ENCODE measurements at regions not wholly inside any gene's neighbourhood (a gene's known extent, or its start where the extent isn't known, plus 50 kb on each side); places are given as distances from the start of the nearest gene placed in this dataset.
A peak's percentile ranks its signal among the peaks of the same experiment; 100 is the strongest.

DNA sequence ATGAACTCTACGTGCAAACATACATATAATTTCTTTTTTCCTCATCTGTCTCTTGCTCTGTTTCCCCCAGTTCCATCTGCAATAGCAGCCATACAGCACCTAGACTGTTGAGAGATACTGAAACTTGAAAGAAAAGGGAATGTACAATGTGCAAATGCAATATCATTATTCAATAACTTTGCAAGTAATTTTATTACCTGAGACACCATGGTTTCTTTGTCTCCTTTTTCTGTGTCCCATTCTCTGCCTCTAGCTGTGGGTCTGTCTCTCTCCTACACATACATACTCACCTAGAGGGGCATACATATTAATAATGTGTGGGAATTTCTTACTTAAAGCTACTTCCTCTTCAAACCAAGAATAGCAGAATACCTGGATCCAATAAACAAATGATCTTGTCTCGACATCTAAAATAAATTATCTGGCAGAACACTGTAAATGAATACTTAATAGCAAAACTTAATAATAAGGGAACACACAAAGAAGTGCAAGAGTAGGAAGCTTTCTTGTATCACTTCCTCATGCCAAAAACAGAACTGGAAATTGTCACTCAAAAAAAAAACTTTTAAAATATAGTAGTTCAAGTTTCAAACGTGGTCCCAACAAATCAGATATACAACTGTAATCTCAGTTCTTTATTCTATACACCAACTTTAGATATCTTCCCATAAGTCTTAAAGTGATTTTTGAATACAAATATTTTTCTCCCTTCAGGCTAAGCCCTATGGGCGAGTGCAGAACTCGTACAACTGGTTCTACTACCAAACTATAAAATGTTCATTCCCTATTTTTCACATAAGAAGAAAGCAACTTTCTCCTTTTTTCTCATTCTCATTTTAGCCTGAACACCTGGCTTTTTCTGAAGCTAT lies 194.6 kb downstream of the NRIP1 start:
- no peak for DNase-seq

- no peak for DNase-seq
These were observed 197.7 kb downstream of the NRIP1 start for GRCh38 chr21:14866859-14867765.

DNA sequence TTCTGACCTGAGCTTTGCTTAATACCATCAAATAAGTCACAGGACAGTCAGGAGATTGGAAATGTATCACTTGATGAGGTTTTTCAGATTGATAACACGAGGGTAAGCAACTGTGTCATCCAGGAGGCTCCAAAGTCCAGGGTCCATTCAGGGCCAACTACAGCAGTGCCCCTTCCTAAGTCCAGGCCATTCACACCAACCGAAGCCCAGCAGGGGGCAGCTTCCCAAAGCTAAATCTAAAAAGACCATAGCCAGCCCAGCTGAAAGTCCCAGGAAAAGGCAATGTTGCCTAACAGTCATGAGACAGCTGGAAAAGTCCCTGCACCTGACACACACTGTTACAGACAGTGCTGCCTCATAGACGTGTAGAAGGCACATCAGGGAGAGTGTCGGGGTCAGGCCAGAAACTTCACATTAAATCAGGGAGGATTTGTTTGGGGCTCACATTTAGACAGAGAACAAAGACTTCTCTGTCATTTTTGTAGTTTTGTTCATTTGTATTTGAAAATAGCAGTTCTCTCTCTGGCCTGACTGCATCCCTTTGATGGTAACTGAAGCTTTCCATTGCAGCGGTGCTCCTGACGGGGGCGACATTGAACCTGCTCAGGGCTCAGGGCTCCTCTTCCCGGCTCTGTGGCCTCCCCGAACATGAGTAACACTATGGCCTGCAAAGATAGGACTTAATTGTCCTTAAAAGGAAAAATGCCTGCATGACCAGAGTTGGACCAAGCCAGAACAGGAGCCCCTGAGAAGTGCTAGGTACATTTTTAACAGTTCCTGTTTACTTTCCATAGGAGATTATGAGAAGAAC lies 200.4 kb downstream of the NRIP1 start:
- peak; percentile 68 for DNase-seq

DNA sequence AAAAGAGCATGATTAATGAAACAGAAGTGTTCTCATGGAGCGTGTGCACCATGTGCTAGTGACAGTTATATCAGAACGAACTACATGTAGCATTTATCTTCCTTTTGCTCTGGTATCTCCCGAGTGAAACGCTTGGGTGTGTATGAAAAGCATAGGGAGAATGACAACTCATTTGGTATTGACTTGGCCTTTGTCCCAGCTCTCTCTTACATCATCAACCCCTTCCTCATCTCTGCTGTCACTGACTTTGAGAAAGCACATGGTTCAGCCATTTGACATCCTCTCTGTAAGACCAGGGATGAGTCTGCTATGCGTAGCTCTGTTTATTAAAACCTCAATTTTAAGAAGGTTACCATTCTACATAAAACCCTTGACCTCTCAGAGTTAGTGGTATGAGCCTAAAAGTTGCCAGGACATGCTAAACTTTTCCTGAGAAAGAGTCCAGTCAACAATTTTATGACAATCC lies 201.0 kb downstream of the NRIP1 start:
- no peak for DNase-seq

DNA sequence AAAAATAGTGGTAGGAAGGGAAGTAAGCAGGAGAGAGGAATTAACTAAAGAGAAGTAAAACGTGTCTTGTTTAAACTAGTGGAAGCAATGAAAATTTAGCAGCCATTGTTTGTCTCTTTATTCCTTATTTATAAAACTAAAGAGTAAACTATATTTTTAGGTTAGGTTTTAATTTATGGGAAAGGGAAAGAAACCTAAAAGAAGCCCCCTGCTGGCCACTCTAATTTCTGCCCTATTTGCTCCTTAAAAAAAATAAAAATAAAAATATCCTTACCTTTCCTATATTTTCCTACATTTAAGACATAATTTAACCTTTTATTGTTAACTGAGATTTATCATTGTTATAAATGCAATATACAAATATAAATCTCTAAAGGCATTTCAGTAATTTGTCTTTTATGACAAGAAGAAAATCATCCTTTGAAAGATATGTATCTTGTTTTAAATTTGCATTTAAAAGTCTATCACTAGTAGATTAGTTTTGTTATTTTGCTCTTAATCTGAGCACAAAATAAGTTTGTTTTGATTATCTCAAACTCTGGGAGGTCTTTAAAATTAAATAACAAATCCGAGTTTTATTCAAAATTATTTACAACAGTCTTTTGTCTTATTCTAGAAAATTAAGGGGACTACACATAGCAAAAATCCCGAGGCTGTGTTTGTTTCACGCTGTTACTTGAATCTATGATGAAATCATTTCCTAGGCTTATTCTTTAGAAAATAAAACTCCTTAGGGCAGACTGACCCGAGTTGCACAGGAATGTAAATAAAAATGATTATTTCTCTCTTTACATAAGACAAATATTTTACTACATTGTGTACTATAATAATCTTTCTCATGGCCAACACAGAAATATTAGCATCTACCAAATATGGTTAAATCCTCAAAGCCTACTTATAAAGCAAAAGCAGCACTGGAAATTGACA lies 201.7 kb downstream of the NRIP1 start:
- no peak for DNase-seq

GRCh38 chr21:14858311-14858710 lies 206.5 kb downstream of the NRIP1 start:
- DNase-seq = no peak

DNA sequence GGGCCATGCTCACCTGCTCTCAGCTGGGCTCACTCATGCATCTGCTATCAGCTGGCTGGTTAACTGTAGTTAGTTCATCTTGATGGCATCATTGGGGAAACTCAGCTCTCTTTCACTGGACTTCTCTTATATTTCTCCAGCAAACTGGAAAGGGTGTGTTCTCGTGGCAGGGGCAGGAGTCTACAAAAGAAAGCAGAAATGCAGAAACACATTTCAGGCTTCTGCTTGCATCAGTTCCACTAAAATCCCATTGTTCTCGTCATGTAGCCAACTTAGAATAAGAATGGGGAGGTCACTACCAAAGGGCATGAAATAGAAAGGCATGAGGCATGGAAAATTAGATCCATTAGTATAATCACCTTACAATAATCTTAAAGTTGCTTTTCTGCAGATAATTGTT lies 207.3 kb downstream of the NRIP1 start:
- DNase-seq = no peak

GRCh38 chr21:14850394-14850793 lies 214.4 kb downstream of the NRIP1 start:
- DNase-seq = no peak

GRCh38 chr21:14846621-14847020 lies 218.2 kb downstream of the NRIP1 start:
- DNase-seq = no peak

DNA sequence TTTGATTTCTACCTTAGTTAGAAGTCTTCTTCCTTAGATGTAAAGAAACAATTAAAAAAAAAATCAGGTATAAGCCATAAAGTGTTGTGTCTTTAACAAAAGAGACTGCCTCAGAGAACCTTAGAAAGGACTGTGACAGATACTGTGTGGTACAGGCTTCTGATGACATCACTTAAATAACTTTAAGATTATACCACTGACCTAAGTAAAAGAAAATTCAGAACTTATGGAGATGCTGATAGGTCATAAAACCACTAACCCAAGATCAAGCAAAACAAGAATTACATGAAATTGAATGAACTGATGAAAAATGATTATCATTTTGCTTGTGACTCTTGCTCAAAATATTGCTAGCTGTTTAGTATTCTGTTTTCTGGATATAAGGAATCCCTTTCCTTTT lies 220.8 kb downstream of the NRIP1 start:
- no peak for DNase-seq

GRCh38 chr21:14842601-14843000 lies 222.2 kb downstream of the NRIP1 start:
- no peak for DNase-seq

DNA sequence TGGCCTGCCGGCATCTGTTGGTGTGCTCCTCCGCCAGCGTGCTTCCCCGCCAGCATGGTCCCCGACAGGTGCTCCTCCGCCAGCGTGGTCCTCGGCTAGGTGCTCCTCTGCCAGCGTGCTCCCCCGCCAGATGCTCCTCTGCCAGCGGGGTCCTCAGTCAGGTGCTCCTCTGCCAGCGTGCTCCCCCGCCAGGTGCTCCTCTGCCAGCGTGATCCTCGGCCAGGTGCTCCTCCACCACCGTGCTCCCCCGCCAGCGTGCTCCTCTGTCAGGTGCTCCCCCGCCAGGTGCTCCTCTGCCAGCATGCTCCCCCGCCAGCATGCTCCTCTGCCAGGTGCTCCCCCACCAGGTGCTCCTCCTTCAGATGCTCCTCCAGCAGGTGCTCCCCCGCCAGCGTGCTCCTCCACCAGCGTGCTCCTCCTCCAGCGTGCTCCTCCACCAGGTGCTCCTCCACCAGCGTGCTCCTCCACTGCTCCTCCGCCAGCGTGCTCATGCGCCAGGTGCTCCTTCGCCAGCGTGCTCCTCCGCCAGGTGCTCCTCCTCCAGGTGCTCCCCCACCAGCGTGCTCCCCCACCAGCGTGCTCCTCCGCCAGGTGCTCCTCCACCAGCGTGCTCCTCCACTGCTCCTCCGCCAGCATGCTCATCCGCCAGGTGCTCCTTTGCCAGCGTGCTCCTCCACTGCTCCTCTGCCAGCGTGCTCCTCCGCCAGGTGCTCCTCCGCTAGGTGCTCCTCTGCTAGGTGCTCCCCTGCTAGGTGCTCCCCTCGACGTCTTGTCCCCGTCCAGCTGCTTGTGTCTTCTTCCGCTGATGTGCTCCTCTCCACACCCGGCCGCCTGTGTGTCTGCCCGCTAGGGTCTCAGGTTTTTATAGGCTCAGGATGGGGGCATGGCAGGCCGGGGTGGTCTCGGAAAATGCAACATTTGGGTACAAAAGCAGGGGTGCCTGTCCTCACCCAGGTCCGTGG lies 223.0 kb downstream of the NRIP1 start:
- no peak for DNase-seq

DNA sequence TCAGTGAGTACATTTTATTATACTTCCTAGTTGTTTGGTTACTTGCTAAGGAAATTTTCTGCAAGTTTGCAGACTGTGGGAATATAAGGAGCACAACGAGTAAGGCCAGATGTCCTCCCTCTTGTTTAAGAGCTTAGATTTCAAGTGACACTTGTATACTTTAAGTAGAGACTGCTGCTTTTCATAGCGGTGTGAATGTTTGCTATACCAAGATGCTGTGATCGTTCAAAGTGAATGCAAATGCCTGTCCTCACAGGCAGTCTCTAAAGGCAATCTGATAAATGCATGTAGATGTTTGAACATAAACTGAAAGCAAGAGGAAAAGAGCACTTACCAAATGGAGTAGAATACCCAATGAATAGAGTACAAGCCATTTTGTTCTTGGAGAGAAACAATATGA lies 226.4 kb downstream of the NRIP1 start:
- DNase-seq = no peak

GRCh38 chr21:14836950-14837349 lies 227.8 kb downstream of the NRIP1 start:
- DNase-seq = no peak

GRCh38 chr21:14833666-14834351 lies 231.0 kb downstream of the NRIP1 start:
- DNase-seq = no peak

- no peak for DNase-seq
These were observed 231.6 kb downstream of the NRIP1 start for GRCh38 chr21:14833241-14833640.

DNA sequence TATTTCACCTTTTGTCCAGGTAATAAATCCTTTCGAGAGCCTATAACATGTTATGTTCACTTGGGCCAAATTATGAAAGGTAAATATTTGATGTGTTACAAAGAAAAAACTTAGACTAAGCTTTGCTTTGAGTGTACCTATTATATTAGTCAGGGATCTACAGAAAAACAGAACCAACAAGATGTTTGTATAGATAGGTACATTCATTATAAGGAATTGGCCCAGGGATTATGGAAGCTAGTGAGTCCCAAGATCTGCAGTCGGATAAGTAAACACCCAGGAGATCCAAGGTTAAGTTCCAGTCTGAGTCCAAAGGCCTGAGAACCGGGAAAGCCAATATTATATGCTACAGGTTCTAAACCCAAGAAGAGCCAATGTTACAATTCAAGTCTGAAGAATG lies 234.5 kb downstream of the NRIP1 start:
- DNase-seq = no peak

DNA sequence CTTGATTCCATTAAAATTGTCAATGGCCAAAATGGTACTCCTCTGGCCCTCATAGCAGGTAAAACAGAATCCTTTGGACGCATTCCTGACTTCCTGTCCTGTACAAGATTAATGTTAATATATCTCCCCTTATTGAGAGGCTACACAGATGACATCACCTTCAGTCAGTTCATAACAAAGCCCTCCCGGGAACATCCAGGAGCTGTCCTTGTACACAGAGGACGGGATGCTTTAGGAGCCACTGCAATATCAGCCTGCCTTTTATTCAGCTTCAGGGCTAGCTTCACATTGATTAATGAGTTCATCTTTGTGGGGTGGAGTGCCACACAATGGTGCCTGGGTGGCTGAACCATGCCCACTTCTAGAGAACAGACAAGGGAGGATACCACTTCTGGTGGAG lies 235.1 kb downstream of the NRIP1 start:
- DNase-seq = no peak

DNA sequence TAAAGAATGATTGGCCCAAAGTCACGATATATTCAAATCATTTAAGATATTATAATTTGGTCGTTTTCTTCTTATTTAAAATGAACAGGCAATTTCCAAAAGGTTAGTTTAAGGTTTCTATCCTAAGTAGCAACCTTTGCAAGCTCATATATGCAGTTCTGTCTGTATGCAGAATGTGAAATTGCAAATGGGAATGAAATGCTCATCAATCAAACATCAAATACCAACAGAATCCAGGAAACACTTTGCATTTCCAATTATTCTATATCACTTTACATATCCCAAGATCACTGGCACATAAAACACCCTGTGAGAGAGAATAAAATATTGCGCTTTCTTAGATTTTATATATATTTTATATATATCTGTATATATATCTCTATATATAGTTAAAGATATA lies 237.3 kb downstream of the NRIP1 start:
- DNase-seq = no peak
